ENCODE measurements at regions not wholly inside any gene's neighbourhood (a gene's known extent, or its start where the extent isn't known, plus 50 kb on each side); places are given as distances from the start of the nearest gene placed in this dataset.
"Not testable (repeated sequence)": the region's sequence is repeated elsewhere in the genome, so short reads cannot be mapped to it uniquely, and the experiment has no call there.

DNA sequence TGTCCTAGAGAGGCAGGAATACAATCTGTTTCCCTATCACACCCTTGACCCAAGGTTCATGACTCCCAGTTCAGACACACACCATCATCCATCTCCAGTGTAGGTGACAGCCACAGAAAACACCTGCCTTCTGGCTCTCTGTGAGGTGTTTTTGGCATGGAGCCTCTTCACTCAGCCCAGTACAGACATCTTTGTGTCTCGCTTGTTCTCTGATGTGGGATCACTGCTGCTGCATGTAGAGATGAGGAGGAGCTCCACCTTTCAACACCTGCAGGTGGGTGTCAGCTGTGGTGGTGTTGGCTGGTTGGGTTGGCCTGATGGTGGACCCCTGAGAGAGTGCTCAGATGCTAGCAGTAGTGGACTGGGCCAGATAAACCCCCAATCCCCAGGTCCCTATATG, 916.7 kb upstream of the B3GALT2 start:
- DNase-seq: no peak

DNA sequence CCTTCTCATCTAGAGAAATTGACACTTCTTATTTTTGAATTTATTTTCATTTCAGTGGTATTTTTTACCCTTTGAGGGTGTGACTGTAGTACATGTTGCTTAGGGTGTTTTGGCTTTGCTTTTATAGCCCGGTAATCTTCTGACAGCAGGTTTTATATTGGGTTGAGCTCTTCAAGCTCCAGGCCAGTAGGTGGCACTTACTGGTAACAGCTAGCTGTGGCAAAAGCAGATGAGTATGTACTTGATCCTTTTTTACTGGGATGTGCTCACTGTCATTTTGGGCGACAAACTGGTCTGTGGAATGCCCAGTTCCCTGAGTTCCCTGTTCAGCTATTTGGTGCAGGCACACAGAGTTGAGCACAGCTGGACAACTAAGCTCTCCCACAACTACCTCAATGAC, 916.2 kb upstream of the B3GALT2 start:
- DNase-seq: peak; percentile 8

DNA sequence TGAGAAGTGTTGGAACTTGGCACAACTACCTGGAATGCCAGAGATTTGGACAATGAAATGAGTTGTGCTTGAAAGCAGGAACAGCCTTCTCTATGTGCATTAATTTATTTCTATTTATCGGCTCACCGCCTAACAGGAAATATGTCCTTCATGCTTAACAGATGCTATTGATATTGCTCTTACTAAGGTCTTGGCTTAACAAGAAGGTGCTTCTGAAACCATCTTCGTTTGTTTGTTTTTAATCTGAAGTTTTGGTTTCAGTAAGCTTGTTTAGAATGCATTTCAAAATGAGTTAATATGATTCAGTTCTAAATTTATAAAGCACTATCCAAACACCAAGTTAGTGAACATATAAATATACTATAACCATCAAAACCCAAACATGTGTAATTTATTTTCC, 898.3 kb upstream of the B3GALT2 start:
- DNase-seq: no peak

DNA sequence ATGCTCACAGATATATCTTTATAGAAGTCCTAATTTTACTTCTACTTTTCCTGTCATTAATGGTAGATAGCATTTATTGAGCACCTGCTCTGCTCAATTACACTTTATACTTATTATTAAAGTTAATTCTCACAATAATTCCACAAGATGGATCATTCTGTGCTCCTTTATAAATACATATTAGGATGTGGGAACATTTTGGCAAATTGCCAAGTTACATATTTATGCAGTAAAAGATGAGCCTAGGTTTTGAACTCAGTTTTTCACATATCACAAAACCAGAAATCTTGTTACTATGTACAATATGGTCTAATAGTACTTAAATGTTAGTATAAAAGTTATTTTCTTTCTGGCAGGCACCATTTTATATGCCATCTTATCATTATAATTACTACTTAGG, 895.0 kb upstream of the B3GALT2 start:
- DNase-seq: no peak

DNA sequence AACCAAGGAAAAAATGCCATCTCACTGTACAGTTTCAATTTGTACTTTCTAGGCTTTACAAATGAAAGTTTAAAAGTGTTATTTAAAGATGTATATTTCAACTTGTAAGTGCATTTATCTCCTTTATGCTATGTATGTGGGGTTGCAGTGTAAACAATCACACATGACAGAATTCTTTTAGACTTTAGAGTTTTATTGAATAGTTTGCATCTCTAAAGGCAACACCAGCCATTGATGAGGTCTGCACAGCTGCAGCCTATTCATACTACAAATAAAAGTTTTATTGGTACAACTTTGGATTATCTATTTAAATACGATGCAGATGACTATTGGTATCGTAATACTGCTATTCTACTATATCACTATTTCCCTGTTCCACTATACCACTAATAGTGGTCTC, 894.4 kb upstream of the B3GALT2 start:
- no peak for DNase-seq

DNA sequence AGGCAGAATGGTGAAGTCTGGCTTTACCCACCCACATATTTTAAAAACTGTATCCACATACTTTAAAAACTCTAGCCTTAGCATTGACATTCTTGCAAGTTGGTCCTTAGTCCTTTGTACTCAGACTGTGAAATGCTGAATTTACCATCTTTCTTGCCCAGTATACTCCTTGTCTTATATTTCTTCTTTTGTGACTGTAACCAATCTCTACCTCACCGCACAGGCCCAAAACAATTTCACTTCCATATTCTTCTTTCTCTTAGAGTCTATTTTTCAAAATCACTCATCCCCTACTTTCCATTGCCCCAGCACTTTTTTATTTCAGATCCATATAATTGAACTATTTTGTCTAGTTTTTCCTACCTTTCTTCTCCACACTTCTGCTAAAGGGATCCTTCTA, 892.4 kb upstream of the B3GALT2 start:
- no peak for DNase-seq

DNA sequence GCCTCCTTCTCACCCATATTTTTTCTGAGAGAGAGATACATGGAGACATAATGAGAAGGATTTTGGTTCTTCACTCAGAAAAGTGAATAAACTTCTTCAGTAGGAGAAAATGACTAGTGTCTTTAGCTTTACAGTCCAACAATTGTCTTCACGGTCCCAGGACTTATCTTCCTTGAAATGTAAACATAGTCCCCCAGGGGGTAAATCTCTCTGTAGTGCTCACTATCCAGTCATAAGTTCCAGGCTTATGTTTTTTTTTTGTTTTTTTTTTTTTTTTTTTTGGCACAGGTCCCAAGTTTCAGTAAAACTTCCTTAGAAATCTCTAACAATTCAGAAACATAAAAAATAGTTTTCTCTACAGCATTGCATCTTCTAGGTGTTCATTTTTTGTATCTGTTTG, 890.2 kb upstream of the B3GALT2 start:
- peak; percentile 36 for DNase-seq

DNA sequence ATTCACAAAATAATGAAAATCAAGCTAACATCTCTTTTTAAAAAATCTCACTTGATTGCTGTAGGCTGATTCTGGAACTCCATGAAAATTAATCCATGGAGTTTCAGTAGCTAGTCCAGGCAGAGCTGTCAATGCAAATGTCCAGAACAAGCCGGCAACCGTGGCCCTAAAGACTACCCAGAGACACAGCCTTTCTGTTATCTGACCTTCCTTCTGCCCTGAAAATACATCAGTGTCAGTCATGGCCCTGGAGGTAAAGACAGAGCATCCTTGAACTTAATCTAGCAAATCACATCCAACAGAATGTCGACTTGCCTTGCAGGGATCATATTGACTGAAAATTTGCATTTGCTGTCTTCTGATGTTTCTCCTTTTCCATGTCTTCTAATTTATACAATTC, 887.4 kb upstream of the B3GALT2 start:
- DNase-seq: no peak

DNA sequence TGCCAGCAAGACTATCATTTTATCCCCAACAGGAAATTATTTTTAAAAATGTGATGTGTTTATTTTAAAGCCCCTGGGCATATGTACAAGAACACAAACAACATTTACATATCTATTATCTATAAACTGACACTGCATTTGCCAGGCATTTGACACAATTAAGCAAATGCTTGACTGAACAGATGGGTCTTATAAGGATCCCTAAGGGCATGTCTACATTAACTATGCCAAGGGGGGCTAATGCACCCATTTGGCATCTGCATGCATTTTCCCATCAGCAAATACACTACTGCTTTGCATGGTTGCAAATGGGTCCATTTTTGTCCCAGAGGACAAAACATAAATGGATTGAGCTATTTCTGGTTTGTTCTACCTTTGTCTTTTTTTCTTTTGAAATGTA, 884.8 kb upstream of the B3GALT2 start:
- no peak for DNase-seq

DNA sequence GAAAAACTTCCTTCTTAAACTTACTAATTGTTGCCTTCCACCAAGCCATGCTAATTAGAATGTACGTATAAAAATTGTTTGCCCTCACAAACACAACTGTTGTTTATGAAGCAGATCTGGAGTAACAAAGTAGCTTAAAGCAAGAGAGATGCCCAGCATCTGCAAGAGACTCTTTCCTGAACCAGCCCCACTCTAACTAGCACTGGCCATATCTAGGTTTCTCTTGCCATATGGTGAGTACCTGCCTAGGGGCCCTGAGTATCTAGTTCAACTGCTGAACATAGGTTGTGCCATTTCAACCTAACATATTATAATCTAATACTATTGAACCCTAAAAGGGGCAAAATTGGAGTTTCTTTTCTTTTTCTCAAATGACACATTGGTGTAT, 883.4 kb upstream of the B3GALT2 start:
- DNase-seq: no peak

DNA sequence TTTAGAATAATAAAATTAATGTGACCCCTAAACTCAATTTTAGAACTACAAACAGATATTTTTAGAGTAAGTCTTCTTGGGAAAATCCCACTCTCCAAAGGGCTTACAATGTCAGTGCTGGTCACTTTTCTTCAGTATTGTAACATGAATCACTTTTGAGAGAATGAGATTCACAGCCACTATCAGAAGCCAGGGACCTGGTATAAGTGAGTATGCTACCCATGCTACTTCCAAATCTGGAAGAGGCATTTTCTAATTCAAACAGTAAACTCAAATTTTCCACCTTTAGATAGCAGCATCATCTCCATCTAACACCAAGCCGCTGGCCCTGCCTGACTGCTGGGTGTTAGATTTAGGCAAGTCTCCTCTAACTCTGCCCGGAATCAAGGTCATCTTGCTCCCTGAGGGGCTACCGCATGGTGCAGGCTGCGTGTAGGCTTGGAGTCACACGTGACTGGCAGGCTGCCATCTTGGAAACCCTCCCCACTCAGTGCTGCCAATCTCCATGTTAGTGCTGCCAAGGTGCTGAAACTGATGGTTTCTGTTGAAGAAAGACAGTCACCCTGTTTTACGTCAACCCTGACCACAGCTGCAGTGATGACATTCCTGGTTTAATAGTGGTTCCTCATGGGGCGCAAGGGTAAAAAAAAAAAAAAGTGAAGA, 882.9 kb upstream of the B3GALT2 start:
- no peak for DNase-seq

DNA sequence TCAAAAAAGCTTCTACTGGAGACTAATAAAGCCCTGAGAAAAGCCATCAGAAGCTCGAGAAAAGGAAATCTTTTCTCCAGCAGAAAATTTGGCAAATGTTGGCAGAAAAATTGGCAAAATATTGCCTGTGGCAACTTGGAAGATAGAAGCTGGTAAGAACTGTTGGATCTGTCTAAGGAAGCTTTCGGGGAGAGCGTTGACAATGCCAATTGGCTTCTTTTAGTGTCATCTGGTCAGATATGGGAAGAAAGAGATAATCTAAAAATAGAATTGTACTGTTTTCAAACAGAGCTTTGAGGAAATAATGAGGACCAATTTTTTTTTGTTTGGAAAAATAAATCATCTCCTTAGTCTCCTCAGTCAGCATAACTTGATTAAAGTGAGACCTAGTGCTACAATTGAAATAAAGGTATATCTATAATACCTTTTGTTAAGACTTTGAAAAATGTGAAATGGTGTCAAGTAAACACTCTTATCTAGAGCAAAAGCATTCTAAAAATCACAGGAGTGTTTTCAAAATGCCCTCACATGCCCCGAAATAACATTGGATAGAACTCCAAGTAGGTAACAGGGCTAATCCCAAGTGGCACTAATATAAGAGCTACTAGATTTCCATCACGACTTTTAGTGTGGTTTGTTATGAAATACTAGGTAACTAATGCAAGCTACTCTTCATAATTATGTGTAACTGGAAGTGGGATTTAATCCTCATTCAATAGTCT, 882.2 kb upstream of the B3GALT2 start:
- DNase-seq: no peak

DNA sequence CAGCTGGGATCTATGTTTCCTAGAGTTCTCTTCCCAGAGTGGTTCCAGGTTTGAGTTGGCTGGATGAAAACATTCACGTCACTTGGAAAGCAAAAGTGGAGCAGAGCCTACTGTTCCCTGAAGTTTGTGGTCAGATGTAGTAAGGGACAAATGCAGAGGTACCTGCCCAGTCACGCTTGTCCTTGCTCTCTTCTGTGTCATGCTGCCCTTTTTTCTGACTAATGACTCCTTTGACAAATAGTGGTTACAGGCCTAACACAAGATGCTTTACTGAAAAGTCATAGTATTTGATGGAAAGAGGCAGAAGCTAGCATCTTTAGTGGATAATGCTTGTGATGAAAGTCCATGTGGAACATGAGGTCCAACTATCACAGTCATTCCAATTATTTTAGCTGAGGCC, 881.4 kb upstream of the B3GALT2 start:
- peak; percentile 42 for DNase-seq

DNA sequence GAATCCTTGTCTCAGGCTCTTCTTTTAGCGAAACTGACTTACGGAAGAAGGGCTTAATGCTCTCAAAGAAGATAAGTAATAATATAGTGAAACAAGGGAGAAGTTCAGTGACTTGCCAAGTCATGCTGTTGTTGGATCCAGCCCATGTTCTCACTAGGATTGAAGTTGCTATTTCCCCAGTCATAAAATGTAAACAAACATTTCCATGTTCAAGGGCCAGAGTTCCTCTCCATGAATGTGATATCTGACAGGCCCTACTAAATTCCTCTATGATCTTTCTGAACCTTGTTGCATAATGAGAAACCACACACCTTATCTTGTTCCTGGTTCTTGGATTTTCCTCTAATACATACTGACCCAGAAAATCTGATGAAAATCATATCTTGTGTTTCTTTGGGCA, 876.5 kb upstream of the B3GALT2 start:
- DNase-seq: no peak

DNA sequence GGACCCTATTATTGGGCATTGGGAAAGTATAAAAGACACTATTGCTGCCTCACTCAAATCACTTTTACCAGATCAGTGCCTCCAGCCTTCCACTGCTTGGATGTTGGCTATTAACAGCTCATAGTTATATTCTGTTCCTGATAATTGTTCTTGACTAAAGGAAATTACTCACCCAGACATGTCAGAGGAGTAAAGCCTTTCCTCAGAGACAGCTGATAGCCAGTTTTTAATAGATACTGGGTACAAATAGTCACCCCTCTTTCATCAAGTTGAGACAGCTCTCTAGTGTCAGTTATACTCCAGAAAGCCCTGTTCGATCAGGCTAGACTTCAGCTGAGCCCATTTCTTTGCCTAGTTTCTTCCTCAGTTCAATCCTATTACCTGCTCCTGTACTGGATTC, 876.1 kb upstream of the B3GALT2 start:
- DNase-seq: no peak

DNA sequence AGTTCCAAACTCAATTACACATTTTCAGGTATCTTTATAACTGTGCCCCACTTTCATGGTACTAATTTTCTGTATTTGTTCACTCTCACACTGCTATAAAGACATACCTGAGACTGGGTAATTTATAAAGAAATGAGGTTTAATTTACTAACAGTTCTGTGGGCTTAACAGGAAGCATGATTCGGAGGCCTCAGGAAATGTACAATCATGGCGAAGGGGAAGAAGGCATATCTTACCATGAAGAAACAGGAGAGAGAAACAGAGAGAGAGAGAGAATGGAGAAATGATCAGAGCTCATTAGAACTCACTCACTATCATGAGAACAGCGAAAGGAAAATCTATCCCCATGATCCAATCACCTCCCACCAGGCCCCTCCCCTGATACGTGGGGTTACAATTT, 874.1 kb upstream of the B3GALT2 start:
- DNase-seq: no peak

DNA sequence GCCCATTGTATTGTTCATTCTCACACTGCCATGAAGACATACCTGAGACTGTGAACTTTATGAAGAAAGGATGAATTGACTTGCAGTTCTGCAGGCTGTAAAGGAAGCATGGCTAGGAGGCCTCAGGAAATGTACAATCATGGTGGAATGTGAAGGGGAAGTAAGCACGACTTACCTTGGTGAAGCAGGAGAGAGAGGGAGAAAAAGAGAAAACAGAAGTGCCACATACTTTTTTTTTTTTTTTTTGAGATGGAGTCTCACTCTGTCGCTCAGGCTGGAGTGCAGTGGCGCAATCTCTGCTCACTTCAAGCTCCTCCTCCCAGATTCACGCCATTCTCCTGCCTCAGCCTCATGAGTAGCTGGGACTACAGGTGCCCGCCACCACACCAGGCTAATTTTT, 871.9 kb upstream of the B3GALT2 start:
- not testable (repeated sequence) for DNase-seq

DNA sequence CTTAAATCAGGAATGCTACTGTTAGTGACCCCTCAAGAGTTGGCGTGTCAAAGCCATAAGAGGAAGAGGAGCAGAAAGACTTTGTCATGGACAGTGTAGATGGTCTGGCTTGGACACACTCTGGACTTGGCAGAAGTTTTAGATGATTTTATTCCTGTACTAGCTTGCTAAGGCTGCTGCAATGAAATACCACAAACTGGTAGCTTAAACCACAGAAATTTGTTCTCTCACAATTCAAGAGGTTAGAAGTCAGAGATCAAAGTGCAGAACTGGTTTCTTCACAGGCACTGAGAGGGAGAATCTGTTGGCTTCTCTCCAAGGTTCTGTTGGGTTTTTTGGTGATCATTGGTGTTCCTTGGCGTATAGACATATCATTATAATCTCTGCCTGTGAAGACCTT, 869.8 kb upstream of the B3GALT2 start:
- DNase-seq: no peak

DNA sequence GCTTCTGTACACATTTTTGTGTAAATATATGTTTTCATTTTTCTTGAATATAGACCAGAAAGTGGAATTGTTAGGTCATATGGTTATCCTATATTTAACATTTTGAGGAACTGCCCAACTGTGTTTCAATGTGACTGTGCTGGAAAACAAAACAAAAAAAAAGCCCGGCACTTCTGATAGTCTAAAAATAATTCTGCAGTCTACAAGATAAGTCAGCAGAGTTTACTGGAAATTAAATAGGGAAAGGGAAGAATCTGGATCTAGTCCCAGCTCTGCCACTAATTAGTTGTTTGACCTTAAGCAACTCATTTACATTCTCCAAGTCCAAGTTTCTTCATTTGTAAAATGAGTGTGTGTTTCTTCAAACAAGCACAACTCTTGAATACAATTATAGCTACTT, 869.1 kb upstream of the B3GALT2 start:
- DNase-seq: no peak

DNA sequence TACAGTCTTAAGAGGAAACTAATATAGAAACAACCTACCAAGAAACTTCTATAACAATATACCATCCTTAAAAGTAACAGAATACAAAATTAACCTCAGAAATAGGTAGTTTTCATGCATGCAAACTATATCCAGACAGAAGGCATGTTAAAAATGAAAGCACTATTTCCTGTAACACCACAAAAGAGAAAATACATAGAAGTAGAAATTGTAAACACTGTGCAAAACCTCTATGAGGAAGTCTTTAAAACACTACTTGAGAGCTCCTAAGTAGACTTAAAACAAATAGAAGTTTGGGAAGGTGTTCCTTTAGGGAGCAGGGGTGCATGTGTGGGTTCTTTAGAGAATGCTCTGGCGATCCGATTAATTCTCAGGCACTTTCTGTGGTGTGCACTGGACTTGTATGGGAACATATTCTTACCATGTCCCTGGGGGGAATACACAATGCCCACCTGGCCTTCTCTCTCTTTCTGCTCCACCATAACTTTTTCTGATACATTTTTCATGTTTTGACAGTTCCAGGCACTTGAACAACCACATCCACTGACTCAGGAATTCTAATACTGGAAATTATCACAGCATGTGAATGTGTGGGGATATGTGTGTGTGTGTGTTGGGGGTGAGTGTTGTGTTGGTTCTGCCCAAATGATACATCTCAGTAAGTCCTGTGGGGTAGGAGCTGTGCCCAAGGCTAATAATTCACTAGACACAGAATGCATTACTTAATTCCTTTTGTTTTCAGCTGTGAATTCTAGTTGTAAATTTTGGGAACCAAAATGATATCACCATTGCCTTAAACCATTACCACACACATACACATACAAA, 866.3 kb upstream of the B3GALT2 start:
- DNase-seq: no peak

DNA sequence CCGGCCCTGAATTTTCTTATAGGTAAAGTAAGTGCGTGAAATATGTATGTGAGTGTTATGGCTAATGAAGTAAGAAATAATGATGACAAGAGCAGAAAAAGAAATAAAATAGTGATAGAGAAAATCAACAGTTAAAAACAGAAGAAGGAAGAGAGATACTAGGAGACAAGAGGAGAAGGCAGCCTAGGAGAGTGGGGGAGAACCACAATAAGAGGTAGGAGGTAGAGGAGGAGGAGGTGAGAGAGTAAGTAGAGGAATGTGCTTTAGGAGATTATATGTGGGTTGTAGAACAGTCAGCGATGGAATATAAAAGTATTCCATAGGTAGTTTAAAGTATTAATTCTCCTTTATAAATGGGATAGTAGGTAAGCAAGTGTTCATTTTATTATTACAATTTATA, 861.5 kb upstream of the B3GALT2 start:
- no peak for DNase-seq

DNA sequence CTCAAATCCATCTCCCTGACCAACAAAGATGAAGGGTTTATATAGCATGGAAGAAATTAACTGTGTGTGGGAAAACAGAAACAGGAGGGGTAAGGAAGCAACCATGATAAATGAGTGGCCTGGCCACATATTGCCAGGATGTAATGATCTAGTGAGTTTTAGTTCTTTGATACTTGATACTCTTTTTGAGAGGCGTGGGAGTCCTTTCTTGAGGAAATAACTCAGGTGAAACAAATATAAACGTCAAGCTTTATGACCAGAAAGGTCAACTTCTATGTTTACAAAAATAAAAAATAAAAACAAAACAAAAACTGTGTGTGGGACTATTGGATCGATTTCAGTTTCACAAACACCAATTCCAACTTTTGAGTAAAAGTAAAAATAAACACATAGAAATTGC, 860.8 kb upstream of the B3GALT2 start:
- DNase-seq: no peak

DNA sequence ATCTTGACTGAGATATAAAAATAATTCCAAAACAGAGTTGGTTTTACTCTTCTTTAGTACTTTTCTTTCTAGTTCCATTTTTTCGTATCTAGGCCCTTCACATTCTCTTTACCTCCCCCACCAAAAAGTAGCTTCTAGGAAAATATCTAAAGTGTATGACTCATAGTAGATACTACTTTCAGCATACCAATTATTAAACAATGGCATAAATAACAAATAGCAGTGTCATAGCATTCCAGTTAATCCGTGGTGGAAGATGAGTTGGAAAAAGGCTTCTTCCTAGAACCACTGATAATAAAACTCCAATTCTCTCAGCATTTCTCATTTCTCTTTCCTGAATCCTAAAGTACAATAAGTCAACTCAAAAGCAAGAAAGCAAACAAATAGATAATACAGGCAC, 859.0 kb upstream of the B3GALT2 start:
- DNase-seq: peak; percentile 75

DNA sequence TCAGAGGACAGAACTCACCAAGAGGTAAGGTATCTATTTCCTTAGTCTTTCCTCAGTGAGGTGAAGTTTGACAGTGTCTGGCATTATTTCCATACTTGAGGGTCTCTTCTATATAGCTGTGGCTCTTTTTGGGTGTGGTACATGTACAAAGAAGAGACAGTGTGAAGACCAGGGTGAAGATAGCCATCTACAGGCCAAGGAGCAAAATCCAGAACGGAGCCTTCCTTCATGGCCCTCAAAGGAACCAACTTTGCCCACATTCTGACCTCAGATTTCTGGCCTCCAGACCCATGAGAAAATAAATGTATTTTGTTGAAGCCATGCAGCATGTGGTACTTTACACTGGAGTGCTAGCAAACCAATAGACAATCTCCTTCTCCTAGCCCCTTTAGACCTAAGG, 858.5 kb upstream of the B3GALT2 start:
- peak; percentile 9 for DNase-seq

Measured in EL (cell line).